Progenitor cell of endocrine pancreas (in vitro differentiated cells): ENCODE measurements at regions not wholly inside any gene's neighbourhood (a gene's known extent, or its start where the extent isn't known, plus 50 kb on each side); places are given as distances from the start of the nearest gene placed in this dataset.

Experiments used
- DNase-seq: peaks from one replicate; pipeline ENCODE4 v3.0.0; 2021; ENCODE audit warnings: low spot score; ENCODE audit not compliant: unreplicated experiment
- H3K27ac Mint-ChIP-seq: 2 replicates; pipeline ENCODE4 v1.8.0; 2021; ENCODE audit warnings: mild to moderate bottlenecking, moderate library complexity, mixed read lengths
- H3K27me3 Mint-ChIP-seq: 2 replicates; pipeline ENCODE4 v1.8.0; 2021; ENCODE audit warnings: mixed read lengths
- H3K36me3 Mint-ChIP-seq: 2 replicates; pipeline ENCODE4 v1.8.0; 2022; ENCODE audit warnings: mixed read lengths; ENCODE audit not compliant: insufficient read depth
- H3K4me1 Mint-ChIP-seq: 2 replicates; pipeline ENCODE4 v1.8.0; 2021; ENCODE audit warnings: low read depth, mixed read lengths
- H3K4me3 Mint-ChIP-seq: 2 replicates; pipeline ENCODE4 v1.8.0; 2021; ENCODE audit warnings: low read depth, mild to moderate bottlenecking, moderate library complexity, mixed read lengths
- H3K9me3 Mint-ChIP-seq: 2 replicates; pipeline ENCODE4 v1.8.0; 2021; ENCODE audit warnings: low read depth, mixed read lengths
- CTCF ChIP-seq: fragments of 200-600 bp; sonication (generic); IDR thresholded peaks from one replicate; pipeline ENCODE4 v1.5.0; 2021; ENCODE audit warnings: antibody characterized with exemption, mild to moderate bottlenecking; ENCODE audit not compliant: unreplicated experiment

- TF ChIP-seq CTCF = no peak
- no peaks in the 10 kb centered on the region for H3K27me3 Mint-ChIP-seq
- H3K4me3 Mint-ChIP-seq = no peak overlapping the region
- DNase-seq = no peak
- no peak overlapping the region for H3K27ac Mint-ChIP-seq
- no peaks in the 10 kb centered on the region for H3K36me3 Mint-ChIP-seq
- H3K4me1 Mint-ChIP-seq = no peaks in the 10 kb centered on the region
- H3K9me3 Mint-ChIP-seq = no peaks in the 10 kb centered on the region
These were observed 83.0 kb upstream of the TSPAN2 start for GRCh38 chr1:115172270-115172669.

- DNase-seq = no peak
- Mint-ChIP-seq H3K9me3 (no peaks in the 10 kb centered on the region), H3K4me3 (no peak overlapping the region), H3K27me3 (no peaks in the 10 kb centered on the region), H3K4me1 (no peaks in the 10 kb centered on the region), H3K36me3 (no peaks in the 10 kb centered on the region), H3K27ac (no peak overlapping the region)
- TF ChIP-seq CTCF = no peak
These were observed 81.7 kb upstream of the TSPAN2 start for GRCh38 chr1:115170961-115171392.

GRCh38 chr1:115170377-115170776 lies 81.1 kb upstream of the TSPAN2 start:
- no peaks in the 10 kb centered on the region for H3K4me1 Mint-ChIP-seq
- DNase-seq = no peak
- no peak overlapping the region for H3K27ac Mint-ChIP-seq
- no peaks in the 10 kb centered on the region for H3K36me3 Mint-ChIP-seq
- no peaks in the 10 kb centered on the region for H3K9me3 Mint-ChIP-seq
- H3K4me3 Mint-ChIP-seq = no peak overlapping the region
- TF ChIP-seq CTCF = no peak
- H3K27me3 Mint-ChIP-seq = no peaks in the 10 kb centered on the region

- Mint-ChIP-seq H3K9me3 (no peaks in the 10 kb centered on the region), H3K27ac (no peak overlapping the region), H3K4me1 (no peaks in the 10 kb centered on the region), H3K27me3 (no peaks in the 10 kb centered on the region), H3K36me3 (no peaks in the 10 kb centered on the region), H3K4me3 (no peak overlapping the region)
- no peak for DNase-seq
- TF ChIP-seq CTCF = no peak
These were observed 78.7 kb upstream of the TSPAN2 start for GRCh38 chr1:115168026-115168425.

GRCh38 chr1:115166531-115167091 lies 77.3 kb upstream of the TSPAN2 start:
- TF ChIP-seq CTCF = no peak
- Mint-ChIP-seq H3K4me1 (no peaks in the 10 kb centered on the region), H3K27ac (no peak overlapping the region), H3K4me3 (no peak overlapping the region), H3K36me3 (no peaks in the 10 kb centered on the region), H3K27me3 (no peaks in the 10 kb centered on the region), H3K9me3 (no peaks in the 10 kb centered on the region)
- no peak for DNase-seq
